ENCODE measurements at regions not wholly inside any gene's neighbourhood (a gene's known extent, or its start where the extent isn't known, plus 50 kb on each side); places are given as distances from the start of the nearest gene placed in this dataset.
A peak's percentile ranks its signal among the peaks of the same experiment; 100 is the strongest.

- Histone ChIP-seq H2AFZ (replicated peaks) (no peak overlapping the region), H3K4me2 (no peak overlapping the region), H3K79me2 (ENCODE audit: low read depth) (no peaks in the 10 kb centered on the region), H3F3A (ENCODE audit: low read depth) (no peaks in the 10 kb centered on the region), H3K4me3 (no peak overlapping the region), H3K36me3 (no peaks in the 10 kb centered on the region), H3K9me3 (ENCODE audit: low read depth) (no peaks in the 10 kb centered on the region), H3K9ac (no peak overlapping the region), H3K27ac (no peak overlapping the region), H4K20me1 (ENCODE audit: low read depth) (no peaks in the 10 kb centered on the region), H3K27me3 (peaks cover 5% of the 10 kb centered on the region), H3K4me1 (peaks cover 5% of the 10 kb centered on the region)
- DNase-seq (ENCODE audit: low spot score), result no peak
- H3K4me1 Mint-ChIP-seq, result peaks cover 33% of the 10 kb centered on the region
- H3K27ac Mint-ChIP-seq, result peak overlapping the region; percentile 86
- TF ChIP-seq EZH2 (IDR thresholded peaks at IDR 0.05) (no peak), CTCF (IDR thresholded peaks at IDR 0.05) (no peak), EZH2phosphoT487 (IDR thresholded peaks at IDR 0.05) (no peak)
- no peaks in the 10 kb centered on the region for H3K36me3 Mint-ChIP-seq
- no peak overlapping the region for H3K4me3 Mint-ChIP-seq
- H3K27me3 Mint-ChIP-seq (ENCODE audit: insufficient read depth, low read depth), result peaks cover 13% of the 10 kb centered on the region
- H3K9me3 Mint-ChIP-seq, result no peaks in the 10 kb centered on the region
Observed at GRCh38 chr11:45484326-45484883, 181.0 kb downstream of the CHST1 start.

DNA sequence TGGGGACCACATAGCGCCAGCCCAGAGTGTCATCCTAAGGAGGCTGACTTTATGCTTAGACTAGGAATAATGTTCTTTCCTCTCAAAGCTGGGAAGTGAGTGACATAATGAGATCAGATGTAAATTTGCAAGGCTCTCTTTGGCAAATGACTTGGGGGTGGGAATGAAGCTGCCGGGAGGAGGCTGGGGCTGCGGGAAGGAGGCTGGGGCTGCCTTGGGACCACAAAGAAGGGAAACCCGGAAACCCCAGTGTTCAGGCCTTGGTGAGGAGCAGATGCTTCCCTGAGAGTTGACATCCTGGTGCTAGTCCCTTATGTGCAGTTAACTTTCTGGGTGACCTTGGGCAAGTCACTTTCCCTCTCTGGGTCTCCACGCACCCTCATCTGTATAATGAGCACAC lies 182.0 kb downstream of the CHST1 start:
- no peaks in the 10 kb centered on the region for H3K36me3 ChIP-seq
- H3K4me2 ChIP-seq, result no peak overlapping the region
- H3K27ac ChIP-seq, result no peak overlapping the region
- Mint-ChIP-seq H3K27me3 (ENCODE audit: insufficient read depth, low read depth) (peaks cover 16% of the 10 kb centered on the region), H3K4me1 (peaks cover 25% of the 10 kb centered on the region), H3K4me3 (no peak overlapping the region), H3K27ac (peak overlapping the region; percentile 14), H3K36me3 (no peaks in the 10 kb centered on the region), H3K9me3 (no peaks in the 10 kb centered on the region)
- TF ChIP-seq EZH2 (IDR thresholded peaks at IDR 0.05) (no peak), EZH2phosphoT487 (IDR thresholded peaks at IDR 0.05) (no peak), CTCF (IDR thresholded peaks at IDR 0.05) (no peak)
- H3K4me3 ChIP-seq, result no peak overlapping the region
- H3K4me1 ChIP-seq, result no peaks in the 10 kb centered on the region
- H3F3A ChIP-seq (ENCODE audit: low read depth), result no peaks in the 10 kb centered on the region
- H3K27me3 ChIP-seq, result peaks cover 8% of the 10 kb centered on the region
- no peaks in the 10 kb centered on the region for H4K20me1 ChIP-seq (ENCODE audit: low read depth)
- no peaks in the 10 kb centered on the region for H3K79me2 ChIP-seq (ENCODE audit: low read depth)
- H3K9ac ChIP-seq, result no peak overlapping the region
- DNase-seq (ENCODE audit: low spot score), result no peak
- H3K9me3 ChIP-seq (ENCODE audit: low read depth), result no peaks in the 10 kb centered on the region
- H2AFZ ChIP-seq (replicated peaks), result no peak overlapping the region

DNA sequence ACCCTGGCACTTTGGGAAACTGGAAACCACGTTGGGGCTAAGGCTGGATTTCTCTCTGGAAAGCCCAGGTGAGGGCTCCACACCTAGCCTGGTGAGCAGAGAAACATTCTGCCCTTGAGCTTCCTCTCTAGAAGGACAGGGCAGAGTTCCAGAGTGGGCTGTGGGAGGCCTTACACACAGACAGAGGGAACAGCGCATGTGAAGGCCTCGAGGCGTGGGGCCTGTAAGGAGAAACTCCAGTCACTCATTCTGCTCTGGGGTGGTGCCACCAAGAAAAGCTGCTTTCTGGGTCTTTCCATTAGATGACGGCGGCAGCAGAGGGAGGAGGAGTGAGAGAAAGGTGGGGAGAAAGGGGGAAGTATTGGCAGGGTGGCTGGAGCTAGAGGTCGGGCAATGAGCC lies 183.1 kb downstream of the CHST1 start:
- DNase-seq (ENCODE audit: low spot score), result no peak
- H3K36me3 Mint-ChIP-seq, result no peaks in the 10 kb centered on the region
- H3K27me3 Mint-ChIP-seq (ENCODE audit: insufficient read depth, low read depth), result peaks cover 16% of the 10 kb centered on the region
- Histone ChIP-seq H3K36me3 (no peaks in the 10 kb centered on the region), H3K4me3 (no peak overlapping the region), H4K20me1 (ENCODE audit: low read depth) (no peaks in the 10 kb centered on the region), H2AFZ (replicated peaks) (no peak overlapping the region), H3K79me2 (ENCODE audit: low read depth) (no peaks in the 10 kb centered on the region), H3K9ac (no peak overlapping the region), H3K27me3 (peaks cover 8% of the 10 kb centered on the region), H3K4me1 (no peaks in the 10 kb centered on the region), H3F3A (ENCODE audit: low read depth) (no peaks in the 10 kb centered on the region), H3K4me2 (no peak overlapping the region), H3K27ac (no peak overlapping the region), H3K9me3 (ENCODE audit: low read depth) (no peaks in the 10 kb centered on the region)
- H3K27ac Mint-ChIP-seq, result peak overlapping the region; percentile 34
- TF ChIP-seq EZH2 (IDR thresholded peaks at IDR 0.05) (no peak), CTCF (IDR thresholded peaks at IDR 0.05) (no peak), EZH2phosphoT487 (IDR thresholded peaks at IDR 0.05) (no peak)
- no peak overlapping the region for H3K4me3 Mint-ChIP-seq
- H3K9me3 Mint-ChIP-seq, result no peaks in the 10 kb centered on the region
- H3K4me1 Mint-ChIP-seq, result peaks cover 25% of the 10 kb centered on the region

All from neural progenitor cell (in vitro differentiated cells).